ENCODE measurements at regions not wholly inside any gene's neighbourhood (a gene's known extent, or its start where the extent isn't known, plus 50 kb on each side); places are given as distances from the start of the nearest gene placed in this dataset.

DNA sequence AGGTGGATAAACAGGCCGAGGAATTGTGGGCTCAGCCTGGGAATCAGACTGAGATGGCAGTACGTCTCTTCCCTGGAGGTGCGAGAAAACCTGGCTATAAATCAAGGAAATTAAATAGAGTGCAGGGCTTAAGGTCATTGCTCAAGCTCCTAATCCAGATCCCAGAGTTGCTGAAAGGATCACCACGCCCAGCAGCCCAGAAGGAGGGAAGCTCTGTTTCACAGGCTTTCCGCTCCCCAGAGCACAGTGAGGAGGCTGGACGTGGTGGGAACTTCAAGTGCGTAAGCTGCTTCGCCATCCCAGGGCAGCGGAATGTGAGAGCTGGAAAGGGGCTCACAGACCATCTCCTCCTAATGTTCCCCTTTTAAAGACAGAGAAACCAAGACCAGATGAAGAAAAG, 651.6 kb upstream of the TBX3 start:
- TF ChIP-seq, protein P1, sequence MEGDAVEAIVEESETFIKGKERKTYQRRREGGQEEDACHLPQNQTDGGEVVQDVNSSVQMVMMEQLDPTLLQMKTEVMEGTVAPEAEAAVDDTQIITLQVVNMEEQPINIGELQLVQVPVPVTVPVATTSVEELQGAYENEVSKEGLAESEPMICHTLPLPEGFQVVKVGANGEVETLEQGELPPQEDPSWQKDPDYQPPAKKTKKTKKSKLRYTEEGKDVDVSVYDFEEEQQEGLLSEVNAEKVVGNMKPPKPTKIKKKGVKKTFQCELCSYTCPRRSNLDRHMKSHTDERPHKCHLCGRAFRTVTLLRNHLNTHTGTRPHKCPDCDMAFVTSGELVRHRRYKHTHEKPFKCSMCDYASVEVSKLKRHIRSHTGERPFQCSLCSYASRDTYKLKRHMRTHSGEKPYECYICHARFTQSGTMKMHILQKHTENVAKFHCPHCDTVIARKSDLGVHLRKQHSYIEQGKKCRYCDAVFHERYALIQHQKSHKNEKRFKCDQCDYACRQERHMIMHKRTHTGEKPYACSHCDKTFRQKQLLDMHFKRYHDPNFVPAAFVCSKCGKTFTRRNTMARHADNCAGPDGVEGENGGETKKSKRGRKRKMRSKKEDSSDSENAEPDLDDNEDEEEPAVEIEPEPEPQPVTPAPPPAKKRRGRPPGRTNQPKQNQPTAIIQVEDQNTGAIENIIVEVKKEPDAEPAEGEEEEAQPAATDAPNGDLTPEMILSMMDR (conservative IDR thresholded peaks at IDR 0.05 in 1 of 2, IDR thresholded peaks at IDR 0.05 in 1 of 2; ENCODE audit: low read depth in 1 of 2, low read length in 2 of 2), result no peak
- no peak for TF ChIP-seq EZH2 (IDR thresholded peaks at IDR 0.05; ENCODE audit: low read length, missing control alignments)

All from fibroblast of lung (primary cell).